HUES6 (cell line): ENCODE measurements at regions not wholly inside any gene's neighbourhood (a gene's known extent, or its start where the extent isn't known, plus 50 kb on each side); places are given as distances from the start of the nearest gene placed in this dataset.

ENCODE experiments used
- H3K27ac ChIP-seq: 2 replicates; pipeline ENCODE4 v1.7.0; 2013; ENCODE audit warnings: low read depth, mild to moderate bottlenecking, low read length, inconsistent platforms
- H3K27me3 ChIP-seq: 2 replicates; pipeline ENCODE4 v1.6.1; 2013; ENCODE audit warnings: low read length; ENCODE audit not compliant: control insufficient read depth, insufficient read depth
- H3K36me3 ChIP-seq: 2 replicates; pipeline ENCODE4 v1.6.1; 2013; ENCODE audit warnings: low read length; ENCODE audit not compliant: control insufficient read depth, insufficient read depth
- H3K4me1 ChIP-seq: 2 replicates; pipeline ENCODE4 v1.6.1; 2013; ENCODE audit warnings: low read length; ENCODE audit not compliant: control insufficient read depth, insufficient read depth
- H3K4me3 ChIP-seq: 2 replicates; pipeline ENCODE4 v1.5.1; 2013; ENCODE audit warnings: low read depth, low read length
- H3K9ac ChIP-seq: one replicate; pipeline ENCODE4 v1.6.1; 2013; ENCODE audit warnings: mild to moderate bottlenecking, low read length
- H3K9me3 ChIP-seq: 2 replicates; pipeline ENCODE4 v1.6.1; 2013; ENCODE audit warnings: low read depth, low read length; ENCODE audit not compliant: control insufficient read depth, insufficient read depth

DNA sequence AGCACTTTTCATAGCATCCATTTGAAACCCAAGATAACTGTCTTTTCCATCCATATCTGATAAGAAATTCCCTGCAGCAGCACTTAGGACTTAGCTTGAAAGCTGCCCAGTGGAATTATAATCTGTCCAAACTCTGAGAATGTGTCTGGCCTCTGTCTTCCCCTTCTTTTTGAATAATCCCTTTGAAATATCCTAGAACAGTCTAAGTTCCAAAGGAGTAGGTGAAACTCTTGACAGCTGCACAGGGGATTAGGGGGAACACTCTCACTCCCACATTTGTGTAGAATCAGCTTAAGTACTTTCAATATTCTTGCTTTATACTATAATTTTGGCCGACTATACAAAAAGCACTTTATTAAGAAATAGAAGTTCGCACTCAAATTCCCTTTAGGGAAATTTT is 157.7 kb downstream of the PAPSS1 start:
- Histone ChIP-seq H3K4me1 (peaks cover 4% of the 10 kb centered on the region; the same call in 1 of the 2 replicates), H3K27me3 (no peaks in the 10 kb centered on the region), H3K36me3 (no peaks in the 10 kb centered on the region), H3K9ac (no peak overlapping the region), H3K27ac (no peak overlapping the region), H3K4me3 (no peak overlapping the region), H3K9me3 (peaks cover 4% of the 10 kb centered on the region; the same call in 1 of the 2 replicates)

GRCh38 chr4:107561481-107561880 is 158.6 kb downstream of the PAPSS1 start:
- H3K36me3 ChIP-seq, result no peaks in the 10 kb centered on the region
- H3K27ac ChIP-seq, result no peak overlapping the region
- peaks cover 4% of the 10 kb centered on the region; the same call in 1 of the 2 replicates for H3K9me3 ChIP-seq
- H3K9ac ChIP-seq, result no peak overlapping the region
- no peak overlapping the region for H3K4me3 ChIP-seq
- H3K4me1 ChIP-seq, result peaks cover 4% of the 10 kb centered on the region; the same call in 1 of the 2 replicates
- H3K27me3 ChIP-seq, result no peaks in the 10 kb centered on the region

DNA sequence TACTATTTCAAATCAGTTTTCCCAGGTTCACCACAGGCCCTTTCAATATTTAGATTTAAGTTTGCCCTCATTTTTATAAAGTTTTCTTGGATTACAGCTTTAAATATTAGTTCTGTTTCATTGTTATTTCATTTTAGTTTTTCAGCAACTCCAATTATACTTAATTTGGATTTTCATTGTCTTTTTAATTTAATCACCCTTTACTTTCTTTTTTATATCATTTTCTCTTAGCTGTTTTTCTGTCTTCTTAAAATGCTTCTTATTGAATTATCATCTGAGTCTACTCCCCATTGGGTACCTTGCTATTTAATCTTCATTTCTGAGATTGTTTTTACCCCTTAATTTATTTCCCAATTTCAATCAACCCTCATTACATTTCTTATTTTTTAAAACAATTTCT is 160.4 kb downstream of the PAPSS1 start:
- Histone ChIP-seq H3K36me3 (no peaks in the 10 kb centered on the region), H3K4me1 (peaks cover 4% of the 10 kb centered on the region; the same call in 1 of the 2 replicates), H3K9me3 (peaks cover 4% of the 10 kb centered on the region; the same call in 1 of the 2 replicates), H3K27ac (no peak overlapping the region), H3K27me3 (no peaks in the 10 kb centered on the region), H3K4me3 (no peak overlapping the region), H3K9ac (no peak overlapping the region)

DNA sequence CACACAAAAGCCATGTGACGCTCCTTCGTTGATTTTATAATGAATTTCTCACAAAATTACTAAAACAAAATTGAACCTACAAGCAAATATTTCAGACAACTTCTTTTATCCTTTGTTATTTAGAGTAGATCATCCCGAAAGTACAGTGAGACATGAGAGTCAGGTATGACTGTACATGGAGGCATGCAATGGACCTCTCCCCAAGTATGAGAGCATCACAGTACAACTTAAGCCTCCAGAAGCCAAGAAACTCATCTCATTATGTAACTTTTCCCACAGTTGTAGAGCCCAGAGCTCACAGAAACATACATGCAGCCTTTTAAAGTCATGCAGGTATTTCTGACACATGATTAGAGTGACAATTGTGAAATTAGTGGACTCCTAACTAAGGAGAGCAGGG is 167.7 kb downstream of the PAPSS1 start:
- H3K4me3 ChIP-seq, result no peak overlapping the region
- H3K27me3 ChIP-seq, result no peaks in the 10 kb centered on the region
- peaks cover 4% of the 10 kb centered on the region; the same call in 1 of the 2 replicates for H3K4me1 ChIP-seq
- H3K9me3 ChIP-seq, result no peaks in the 10 kb centered on the region
- no peak overlapping the region for H3K27ac ChIP-seq
- H3K36me3 ChIP-seq, result no peaks in the 10 kb centered on the region
- no peak overlapping the region for H3K9ac ChIP-seq

DNA sequence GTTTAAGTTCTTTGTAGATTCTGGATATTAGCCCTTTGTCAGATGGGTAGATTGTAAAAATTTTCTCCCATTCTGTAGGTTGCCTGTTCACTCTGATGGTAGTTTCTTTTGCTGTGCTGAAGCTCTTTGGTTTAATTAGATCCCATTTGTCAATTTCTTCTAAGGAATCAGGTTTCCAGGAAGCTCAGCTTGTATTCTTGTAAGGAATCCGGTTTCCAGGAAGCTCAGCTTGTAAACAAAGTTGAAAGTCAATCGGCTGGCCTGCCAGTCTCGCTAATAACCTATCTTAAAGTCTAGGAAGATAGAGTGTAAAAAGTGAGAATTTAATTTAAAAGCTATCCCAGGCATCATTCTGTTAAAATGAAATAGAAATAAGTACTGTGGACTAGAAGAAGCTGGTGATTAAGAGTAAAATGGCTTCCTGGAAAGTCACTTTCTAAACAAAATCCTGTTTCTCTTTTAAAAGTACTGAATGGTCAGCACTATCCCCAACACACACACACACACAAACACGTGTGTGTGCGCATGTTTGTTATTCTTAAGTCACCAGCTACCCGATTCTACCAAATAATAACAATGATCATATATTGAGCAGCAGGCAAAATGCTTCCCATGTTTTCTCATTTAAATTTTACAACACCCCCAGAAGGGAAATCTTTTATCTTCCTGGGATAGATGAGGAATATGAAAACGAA is 171.7 kb downstream of the PAPSS1 start:
- no peaks in the 10 kb centered on the region for H3K9me3 ChIP-seq
- no peaks in the 10 kb centered on the region for H3K36me3 ChIP-seq
- H3K4me3 ChIP-seq, result no peak overlapping the region
- H3K9ac ChIP-seq, result no peak overlapping the region
- peaks cover 4% of the 10 kb centered on the region; the same call in 1 of the 2 replicates for H3K4me1 ChIP-seq
- H3K27ac ChIP-seq, result no peak overlapping the region
- H3K27me3 ChIP-seq, result no peaks in the 10 kb centered on the region

DNA sequence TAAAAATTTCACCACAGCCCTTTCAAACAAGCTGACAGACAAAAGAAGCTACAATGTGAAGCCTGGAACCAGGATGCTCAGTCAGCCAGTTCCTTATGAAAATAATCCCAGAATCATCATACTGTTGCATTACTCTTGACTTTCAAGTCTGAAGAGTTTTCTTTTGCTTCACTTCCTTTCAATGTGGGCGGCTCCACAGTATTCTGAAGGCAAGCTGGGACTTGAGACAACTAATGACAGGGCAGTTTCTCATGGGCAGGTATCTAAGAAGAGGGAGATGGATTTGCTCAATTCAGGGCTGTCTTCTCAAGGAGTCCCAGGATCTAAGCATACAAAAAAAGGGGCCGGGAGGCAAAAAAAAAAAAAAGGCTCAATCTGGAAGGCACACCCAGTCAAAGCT is 173.4 kb downstream of the PAPSS1 start:
- H3K27ac ChIP-seq, result no peak overlapping the region
- H3K27me3 ChIP-seq, result no peaks in the 10 kb centered on the region
- no peak overlapping the region for H3K9ac ChIP-seq
- H3K9me3 ChIP-seq, result no peaks in the 10 kb centered on the region
- H3K4me3 ChIP-seq, result no peak overlapping the region
- H3K4me1 ChIP-seq, result peaks cover 4% of the 10 kb centered on the region; the same call in 1 of the 2 replicates
- H3K36me3 ChIP-seq, result no peaks in the 10 kb centered on the region

- Histone ChIP-seq H3K4me1 (no peaks in the 10 kb centered on the region), H3K27ac (no peak overlapping the region), H3K9ac (no peak overlapping the region), H3K36me3 (no peaks in the 10 kb centered on the region), H3K9me3 (no peaks in the 10 kb centered on the region), H3K4me3 (no peak overlapping the region), H3K27me3 (no peaks in the 10 kb centered on the region)
These were observed 178.5 kb downstream of the PAPSS1 start for GRCh38 chr4:107541511-107541910.

DNA sequence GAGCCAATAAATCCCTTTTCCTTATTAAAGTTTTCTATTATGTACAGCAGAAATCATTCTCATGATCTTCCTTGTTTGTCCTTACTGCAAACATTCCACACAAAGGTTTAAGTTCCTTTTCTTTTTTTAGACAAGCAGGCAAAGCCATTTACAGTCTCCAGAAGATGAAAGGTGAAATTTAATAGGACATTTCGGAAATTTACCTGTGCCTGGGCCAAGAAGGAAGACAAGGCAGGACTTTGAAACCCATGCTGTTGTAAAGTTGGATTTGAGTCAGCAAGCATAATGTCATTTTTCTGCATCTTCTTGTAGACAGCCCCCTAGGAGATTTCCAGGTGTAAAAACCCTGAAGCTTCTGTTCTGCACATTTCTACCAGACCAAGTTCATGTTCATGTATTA is 188.1 kb downstream of the PAPSS1 start:
- no peaks in the 10 kb centered on the region for H3K4me1 ChIP-seq
- no peak overlapping the region for H3K9ac ChIP-seq
- no peak overlapping the region for H3K27ac ChIP-seq
- H3K4me3 ChIP-seq, result no peak overlapping the region
- H3K9me3 ChIP-seq, result no peaks in the 10 kb centered on the region
- no peaks in the 10 kb centered on the region for H3K27me3 ChIP-seq
- H3K36me3 ChIP-seq, result no peaks in the 10 kb centered on the region

DNA sequence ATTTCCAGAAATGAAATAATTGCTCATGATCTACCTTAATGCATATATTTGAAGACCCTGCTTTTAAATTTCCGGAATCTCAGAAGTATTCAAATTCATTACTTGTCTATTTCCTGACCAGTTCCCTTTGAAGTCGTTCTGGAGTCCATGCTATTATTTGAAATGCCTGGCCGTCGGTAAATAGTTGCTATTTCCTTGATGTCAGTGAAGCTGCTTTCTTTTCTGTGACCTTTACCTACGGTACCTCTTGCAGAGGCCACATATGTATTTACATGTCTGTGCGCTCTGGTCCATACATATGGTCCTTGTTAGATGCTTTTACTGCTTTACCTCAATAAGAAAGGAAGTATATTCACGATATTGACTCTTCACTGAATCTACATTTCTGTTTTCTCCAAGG is 199.7 kb downstream of the PAPSS1 start:
- no peak overlapping the region for H3K9ac ChIP-seq
- H3K9me3 ChIP-seq, result peaks cover 11% of the 10 kb centered on the region
- no peaks in the 10 kb centered on the region for H3K27me3 ChIP-seq
- H3K4me3 ChIP-seq, result no peak overlapping the region
- no peaks in the 10 kb centered on the region for H3K4me1 ChIP-seq
- no peak overlapping the region for H3K27ac ChIP-seq
- H3K36me3 ChIP-seq, result no peaks in the 10 kb centered on the region

DNA sequence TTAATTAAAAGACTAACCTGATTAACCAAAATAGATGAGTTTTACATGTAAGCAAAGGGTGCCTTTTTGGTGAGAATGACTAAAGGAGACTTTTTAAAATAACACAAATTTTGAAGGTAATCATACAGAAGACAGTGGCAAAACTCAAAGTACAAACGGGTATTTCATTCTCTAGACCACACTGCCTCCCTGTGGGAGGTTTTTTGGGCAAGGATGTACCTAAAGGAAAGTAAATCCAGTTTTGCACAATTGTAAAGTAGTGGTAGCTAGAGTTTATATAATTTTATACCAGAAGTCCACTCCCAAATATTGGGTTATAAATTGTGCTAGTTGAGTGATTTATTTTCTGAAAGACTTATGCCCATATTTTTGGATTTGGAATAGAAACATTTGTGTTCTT is 201.0 kb downstream of the PAPSS1 start:
- Histone ChIP-seq H3K4me3 (no peak overlapping the region), H3K36me3 (no peaks in the 10 kb centered on the region), H3K27ac (no peak overlapping the region), H3K4me1 (no peaks in the 10 kb centered on the region), H3K9me3 (peaks cover 18% of the 10 kb centered on the region), H3K9ac (no peak overlapping the region), H3K27me3 (no peaks in the 10 kb centered on the region)

DNA sequence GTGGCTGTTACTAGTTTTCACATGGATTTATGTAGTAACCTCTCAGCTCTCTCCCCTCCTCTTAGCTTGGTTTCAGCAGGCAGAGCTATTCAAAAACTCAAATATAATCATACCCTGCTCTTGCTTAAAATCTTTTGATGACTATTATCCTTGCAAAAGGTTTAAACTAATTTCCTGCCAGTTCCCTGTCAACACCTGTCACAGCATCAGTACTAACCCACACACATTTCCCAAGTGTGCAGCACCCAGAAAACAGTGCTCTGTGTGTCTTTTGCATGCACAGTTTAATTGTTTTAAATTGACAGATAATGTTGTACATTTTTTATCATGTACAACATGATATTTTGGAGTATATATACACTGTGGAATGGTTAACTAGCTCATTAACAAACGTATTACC is 202.0 kb downstream of the PAPSS1 start:
- no peaks in the 10 kb centered on the region for H3K27me3 ChIP-seq
- no peak overlapping the region for H3K27ac ChIP-seq

More for the DNA sequence above, 202.0 kb downstream of the PAPSS1 start:
- Histone ChIP-seq H3K4me1 (no peaks in the 10 kb centered on the region), H3K9me3 (peaks cover 18% of the 10 kb centered on the region), H3K36me3 (no peaks in the 10 kb centered on the region), H3K4me3 (no peak overlapping the region), H3K9ac (no peak overlapping the region)
